Anterior cingulate cortex (tissue), 58 donors: ENCODE measurements at regions not wholly inside any gene's neighbourhood (a gene's known extent, or its start where the extent isn't known, plus 50 kb on each side); places are given as distances from the start of the nearest gene placed in this dataset.

Experiments used
- DNase-seq, 58 donors: peaks; one replicate each; lab custom pipeline; 2025; lab: John Stamatoyannopoulos, UW

GRCh38 chr2:121076885-121077549, 208.0 kb downstream of the TFCP2L1 start:
- peak in 8 of 58 donors; percentile 7 to 18 (median 16) for DNase-seq

GRCh38 chr2:121078899-121079298, 206.1 kb downstream of the TFCP2L1 start:
- peak in 1 of 58 donors; percentile 10 for DNase-seq

GRCh38 chr2:121080013-121080772, 204.8 kb downstream of the TFCP2L1 start:
- peak in 39 of 58 donors; percentile 2 to 72 (median 32) for DNase-seq

- DNase-seq: no peak
These were observed 203.3 kb downstream of the TFCP2L1 start for GRCh38 chr2:121081701-121082100.

- DNase-seq: no peak
These were observed 202.8 kb downstream of the TFCP2L1 start for GRCh38 chr2:121082191-121082590.

GRCh38 chr2:121084130-121084680, 200.8 kb downstream of the TFCP2L1 start:
- no peak for DNase-seq

- peak in 2 of 58 donors; percentile 7 to 11 for DNase-seq
These were observed 199.2 kb downstream of the TFCP2L1 start for GRCh38 chr2:121085801-121086200.

GRCh38 chr2:121086450-121086849, 198.6 kb downstream of the TFCP2L1 start:
- DNase-seq: no peak

GRCh38 chr2:121087117-121087516, 197.9 kb downstream of the TFCP2L1 start:
- no peak for DNase-seq

- DNase-seq: no peak
These were observed 196.5 kb downstream of the TFCP2L1 start for GRCh38 chr2:121088251-121089165.

GRCh38 chr2:121089166-121089510, 195.9 kb downstream of the TFCP2L1 start:
- no peak for DNase-seq

- DNase-seq: no peak
These were observed 194.8 kb downstream of the TFCP2L1 start for GRCh38 chr2:121090088-121090715.

- no peak for DNase-seq
These were observed 192.9 kb downstream of the TFCP2L1 start for GRCh38 chr2:121092095-121092494.

GRCh38 chr2:121093692-121094091, 191.3 kb downstream of the TFCP2L1 start:
- no peak for DNase-seq

- DNase-seq: no peak
These were observed 190.9 kb downstream of the TFCP2L1 start for GRCh38 chr2:121094101-121094500.

- no peak for DNase-seq
These were observed 190.2 kb downstream of the TFCP2L1 start for GRCh38 chr2:121094845-121095244.

GRCh38 chr2:121095257-121096080, 189.5 kb downstream of the TFCP2L1 start:
- peak in 48 of 58 donors; percentile 13 to 77 (median 40) for DNase-seq

GRCh38 chr2:121096611-121097010, 188.4 kb downstream of the TFCP2L1 start:
- no peak for DNase-seq

GRCh38 chr2:121098556-121098955, 186.4 kb downstream of the TFCP2L1 start:
- no peak for DNase-seq
